ENCODE measurements at regions not wholly inside any gene's neighbourhood (a gene's known extent, or its start where the extent isn't known, plus 50 kb on each side); places are given as distances from the start of the nearest gene placed in this dataset.
"Not testable (repeated sequence)": the region's sequence is repeated elsewhere in the genome, so short reads cannot be mapped to it uniquely, and the experiment has no call there.

- no peak overlapping the region for H3K4me3 ChIP-seq (ENCODE audit: low read length)
- peak; percentile 56 for DNase-seq (ENCODE audit: low read depth)
- TF ChIP-seq, protein P1, sequence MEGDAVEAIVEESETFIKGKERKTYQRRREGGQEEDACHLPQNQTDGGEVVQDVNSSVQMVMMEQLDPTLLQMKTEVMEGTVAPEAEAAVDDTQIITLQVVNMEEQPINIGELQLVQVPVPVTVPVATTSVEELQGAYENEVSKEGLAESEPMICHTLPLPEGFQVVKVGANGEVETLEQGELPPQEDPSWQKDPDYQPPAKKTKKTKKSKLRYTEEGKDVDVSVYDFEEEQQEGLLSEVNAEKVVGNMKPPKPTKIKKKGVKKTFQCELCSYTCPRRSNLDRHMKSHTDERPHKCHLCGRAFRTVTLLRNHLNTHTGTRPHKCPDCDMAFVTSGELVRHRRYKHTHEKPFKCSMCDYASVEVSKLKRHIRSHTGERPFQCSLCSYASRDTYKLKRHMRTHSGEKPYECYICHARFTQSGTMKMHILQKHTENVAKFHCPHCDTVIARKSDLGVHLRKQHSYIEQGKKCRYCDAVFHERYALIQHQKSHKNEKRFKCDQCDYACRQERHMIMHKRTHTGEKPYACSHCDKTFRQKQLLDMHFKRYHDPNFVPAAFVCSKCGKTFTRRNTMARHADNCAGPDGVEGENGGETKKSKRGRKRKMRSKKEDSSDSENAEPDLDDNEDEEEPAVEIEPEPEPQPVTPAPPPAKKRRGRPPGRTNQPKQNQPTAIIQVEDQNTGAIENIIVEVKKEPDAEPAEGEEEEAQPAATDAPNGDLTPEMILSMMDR (IDR thresholded peaks at IDR 0.05; ENCODE audit: insufficient read depth, low read depth, low read length, missing control alignments) = no peak
These were observed 272.6 kb upstream of the ERBB4 start for GRCh38 chr2:212811036-212811805.

DNA sequence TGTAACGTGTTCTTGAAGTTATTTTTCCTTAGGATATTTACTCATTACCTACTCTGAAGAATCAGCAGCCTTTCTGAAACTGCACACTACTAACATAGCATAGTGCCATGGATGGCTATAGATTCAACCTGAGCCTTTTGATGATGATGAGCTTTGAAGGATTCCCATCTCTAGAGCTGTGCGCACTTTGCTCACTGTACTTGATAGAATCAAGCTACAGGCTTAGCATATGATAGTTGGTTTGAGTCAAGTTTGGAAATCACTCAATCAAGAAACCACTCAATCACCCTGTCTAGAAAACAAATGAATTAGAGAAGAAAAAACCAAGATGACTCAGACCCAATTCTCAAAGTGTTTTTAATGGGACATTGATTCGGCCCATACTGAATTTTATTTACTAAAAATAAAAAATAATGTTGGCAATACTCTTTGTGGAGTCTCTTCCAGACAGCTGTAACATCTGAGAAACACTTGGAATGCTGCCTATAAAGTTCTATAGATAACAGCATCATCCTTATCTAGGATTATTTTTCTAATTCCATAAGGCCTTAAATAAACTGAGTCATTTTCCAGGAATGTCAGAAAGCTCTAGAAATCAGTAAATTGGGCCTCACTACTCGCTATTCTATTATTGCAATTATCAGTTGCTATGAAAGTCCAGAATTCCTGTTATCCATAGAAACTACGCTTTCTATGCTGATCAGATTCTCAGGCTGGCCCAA is 259.0 kb upstream of the ERBB4 start:
- TF ChIP-seq, protein P1 (IDR thresholded peaks at IDR 0.05; ENCODE audit: insufficient read depth, low read depth, low read length, missing control alignments) = no peak
- no peak overlapping the region for H3K4me3 ChIP-seq (ENCODE audit: low read length)
- no peak for DNase-seq (ENCODE audit: low read depth)

- TF ChIP-seq, protein P1 (IDR thresholded peaks at IDR 0.05; ENCODE audit: insufficient read depth, low read depth, low read length, missing control alignments) = no peak
- DNase-seq (ENCODE audit: low read depth) = peak; percentile 7
These were observed 255.9 kb upstream of the ERBB4 start for GRCh38 chr2:212794471-212794870.

GRCh38 chr2:212791569-212791968 is 253.0 kb upstream of the ERBB4 start:
- no peak for DNase-seq (ENCODE audit: low read depth)
- TF ChIP-seq, protein P1 (IDR thresholded peaks at IDR 0.05; ENCODE audit: insufficient read depth, low read depth, low read length, missing control alignments) = no peak
- no peak overlapping the region for H3K4me3 ChIP-seq (ENCODE audit: low read length)

More at GRCh38 chr2:212794471-212794870, 255.9 kb upstream of the ERBB4 start:
- H3K4me3 ChIP-seq (ENCODE audit: low read length) = no peak overlapping the region

DNA sequence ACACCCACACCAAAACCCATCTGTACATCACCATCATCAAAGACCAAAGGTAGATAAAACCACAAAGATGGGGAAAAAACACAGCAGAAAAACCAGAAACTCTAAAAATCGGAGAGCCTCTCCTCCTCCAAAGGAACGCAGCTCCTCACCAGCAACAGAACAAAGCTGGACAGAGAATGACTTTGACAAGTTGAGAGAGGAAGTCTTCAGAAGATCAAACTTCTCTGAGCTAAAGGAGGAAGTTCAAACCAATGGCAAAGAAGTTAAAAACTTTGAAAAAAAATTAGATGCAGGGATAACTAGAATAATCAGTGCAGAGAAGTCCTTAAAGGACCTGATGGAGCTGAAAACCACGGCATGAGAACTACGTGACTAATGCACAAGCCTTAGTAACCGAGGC is 247.5 kb upstream of the ERBB4 start:
- not testable (repeated sequence) for DNase-seq (ENCODE audit: low read depth); H3K4me3 ChIP-seq (ENCODE audit: low read length)

DNA sequence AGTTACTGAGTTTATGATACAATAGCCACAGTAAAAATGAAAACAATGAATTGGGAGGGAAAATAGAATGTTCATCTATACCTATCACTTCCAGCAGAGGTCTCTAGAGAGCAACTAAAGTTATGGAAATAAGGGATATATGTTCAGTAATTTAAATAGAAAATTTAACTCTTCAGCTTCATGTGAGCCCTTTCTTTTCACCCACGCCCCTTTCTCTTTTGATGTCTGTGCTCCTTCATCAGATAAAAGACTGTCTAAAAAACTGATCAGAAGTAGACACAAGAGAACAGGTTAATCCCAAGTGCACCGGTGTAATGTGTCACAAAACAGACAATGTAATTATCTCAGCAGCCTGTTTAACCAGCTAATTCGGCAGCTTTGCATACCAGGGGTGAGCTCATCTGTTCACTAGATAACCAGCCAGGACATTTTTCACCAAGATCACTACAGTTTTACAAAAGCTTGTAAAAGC is 238.5 kb upstream of the ERBB4 start:
- TF ChIP-seq, protein P1 (IDR thresholded peaks at IDR 0.05; ENCODE audit: insufficient read depth, low read depth, low read length, missing control alignments) = peak; percentile 56
- H3K4me3 ChIP-seq (ENCODE audit: low read length) = no peak overlapping the region

DNA sequence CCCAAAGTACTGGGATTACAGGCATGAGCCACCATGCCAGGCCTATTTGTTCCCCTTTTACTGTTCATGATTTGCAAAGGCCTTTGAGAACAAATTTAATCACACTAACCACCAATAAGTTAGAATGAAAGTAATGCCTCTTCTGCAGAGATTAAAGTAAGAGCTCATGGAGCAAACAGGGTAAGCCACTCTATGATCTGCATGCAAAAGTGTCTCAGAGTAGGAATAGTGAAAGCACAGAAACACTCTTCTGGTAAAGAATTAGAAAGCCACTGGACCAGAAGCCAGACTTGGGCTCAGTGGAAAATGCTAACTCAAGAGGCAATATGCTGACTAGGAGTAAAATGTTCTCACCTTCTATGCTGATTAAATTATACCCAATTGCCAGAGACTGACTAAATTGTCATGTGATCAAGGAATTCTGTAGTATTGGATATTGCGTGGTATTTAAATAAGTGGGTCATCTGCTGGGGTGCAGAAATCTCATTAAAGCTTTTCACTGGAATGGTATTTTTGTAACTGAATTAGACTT is 235.3 kb upstream of the ERBB4 start:
- no peak overlapping the region for H3K4me3 ChIP-seq (ENCODE audit: low read length)
- TF ChIP-seq, protein P1 (IDR thresholded peaks at IDR 0.05; ENCODE audit: insufficient read depth, low read depth, low read length, missing control alignments) = no peak
- no peak for DNase-seq (ENCODE audit: low read depth)

More for the DNA sequence above, 238.5 kb upstream of the ERBB4 start:
- peak; percentile 78 for DNase-seq (ENCODE audit: low read depth)

All from epithelial cell of esophagus (primary cell).